CD4-positive, alpha-beta T cell (primary cell): ENCODE measurements at regions not wholly inside any gene's neighbourhood (a gene's known extent, or its start where the extent isn't known, plus 50 kb on each side); places are given as distances from the start of the nearest gene placed in this dataset.

ENCODE experiments used
- ATAC-seq: fragments of 200-7000 bp; cut with Tn5 transposase; one replicate; pipeline ENCODE4 v1.10.0; 2022; ENCODE audit warnings: mild to moderate bottlenecking; ENCODE audit not compliant: poor library complexity
- CTCF ChIA-PET: fragments of 350-600 bp; sonication (Branson Sonifier 250); formaldehyde crosslinking; loops from one replicate; lab custom pipeline; 2021; ENCODE audit warnings: antibody characterized with exemption, inconsistent platforms; lab: Charles Lee
- POLR2A ChIA-PET: fragments of 350-600 bp; sonication (Branson Sonifier 250); formaldehyde crosslinking; loops from one replicate; lab custom pipeline; 2021; ENCODE audit warnings: antibody characterized with exemption, inconsistent platforms; lab: Charles Lee
- DNase-seq, 14 experiments: peaks; one replicate each; pipeline ENCODE4 v3.0.0-alpha.2; 2013 to 2020; ENCODE audit warnings: mixed read lengths in 2 of 14
- H3K27ac ChIP-seq, 2 donors: one replicate each; pipeline versions ENCODE4 v1.5.1 to v1.7.0; 2013; ENCODE audit warnings: low read length in 2 of 2, low read depth in 1 of 2, mild to moderate bottlenecking in 1 of 2
- H3K27me3 ChIP-seq, 2 experiments: 1 replicate in 1 of 2; 2 replicates in 1 of 2; pipeline versions ENCODE4 v1.6.1 to v1.7.0; 2013; ENCODE audit warnings: low read length in 2 of 2, control low read depth in 1 of 2, mild to moderate bottlenecking in 1 of 2, moderate library complexity in 1 of 2; ENCODE audit not compliant: insufficient read depth in 2 of 2, control insufficient read depth in 1 of 2
- H3K36me3 ChIP-seq: one replicate; pipeline ENCODE4 v1.6.1; 2013; ENCODE audit warnings: low read length, control low read depth; ENCODE audit not compliant: insufficient read depth
- H3K4me1 ChIP-seq: one replicate; pipeline ENCODE4 v1.6.1; 2013; ENCODE audit warnings: low read length, control low read depth; ENCODE audit not compliant: insufficient read depth
- H3K4me3 ChIP-seq: one replicate; pipeline ENCODE4 v1.5.1; 2013; ENCODE audit warnings: mild to moderate bottlenecking, low read length, moderate library complexity
- H3K9me3 ChIP-seq, 2 experiments: 1 replicate in 1 of 2; 2 replicates in 1 of 2; pipeline versions ENCODE4 v1.6.1 to v1.7.0; 2013; ENCODE audit warnings: low read length in 2 of 2, mild to moderate bottlenecking in 2 of 2, control low read depth in 1 of 2, moderate library complexity in 1 of 2; ENCODE audit not compliant: control insufficient read depth in 1 of 2, insufficient read depth in 1 of 2
- H3K27ac Mint-ChIP-seq: one replicate; pipeline ENCODE4 v1.8.0; 2020; ENCODE audit warnings: mixed read lengths
- H3K27me3 Mint-ChIP-seq: one replicate; pipeline ENCODE4 v1.8.0; 2021; ENCODE audit warnings: mixed read lengths
- H3K36me3 Mint-ChIP-seq: one replicate; pipeline ENCODE4 v1.8.0; 2021; ENCODE audit warnings: low read depth, mixed read lengths
- H3K4me1 Mint-ChIP-seq: one replicate; pipeline ENCODE4 v1.8.0; 2021; ENCODE audit warnings: low read depth, mixed read lengths
- H3K4me3 Mint-ChIP-seq: one replicate; pipeline ENCODE4 v1.8.0; 2020; ENCODE audit warnings: mild to moderate bottlenecking, mixed read lengths
- H3K9me3 Mint-ChIP-seq: one replicate; pipeline ENCODE4 v1.8.0; 2020; ENCODE audit warnings: mixed read lengths
- intact Hi-C, 2 experiments: fragments of 100-400 bp; cut with DNase I in 1 of 2; cut with micrococcal nuclease in 1 of 2; formaldehyde crosslinking; loops; one replicate each; pipeline versions ENCODE4 v1.15.1 to v1.9.0; 2023 to 2025; cut with DNase I, micrococcal nuclease
- TF ChIP-seq, protein P1 (sequence below): fragments of 200-600 bp; IDR thresholded peaks from one replicate; pipeline ENCODE4 v1.8.0; 2022; ENCODE audit warnings: antibody characterized with exemption, mild to moderate bottlenecking

- no peak for DNase-seq
- Histone ChIP-seq H3K4me3 (no peak overlapping the region), H3K9me3 (peaks cover 0 to 5% of the 10 kb centered on the region in 2 experiments), H3K27me3 (no peaks in the 10 kb centered on the region), H3K36me3 (no peaks in the 10 kb centered on the region), H3K4me1 (no peaks in the 10 kb centered on the region), H3K27ac (no peak overlapping the region)
- CTCF ChIA-PET: no interaction called here
- Mint-ChIP-seq H3K9me3 (no peaks in the 10 kb centered on the region), H3K4me1 (peaks cover 32% of the 10 kb centered on the region), H3K27ac (no peak overlapping the region), H3K36me3 (no peaks in the 10 kb centered on the region), H3K4me3 (no peak overlapping the region), H3K27me3 (no peaks in the 10 kb centered on the region)
- TF ChIP-seq, protein P1, sequence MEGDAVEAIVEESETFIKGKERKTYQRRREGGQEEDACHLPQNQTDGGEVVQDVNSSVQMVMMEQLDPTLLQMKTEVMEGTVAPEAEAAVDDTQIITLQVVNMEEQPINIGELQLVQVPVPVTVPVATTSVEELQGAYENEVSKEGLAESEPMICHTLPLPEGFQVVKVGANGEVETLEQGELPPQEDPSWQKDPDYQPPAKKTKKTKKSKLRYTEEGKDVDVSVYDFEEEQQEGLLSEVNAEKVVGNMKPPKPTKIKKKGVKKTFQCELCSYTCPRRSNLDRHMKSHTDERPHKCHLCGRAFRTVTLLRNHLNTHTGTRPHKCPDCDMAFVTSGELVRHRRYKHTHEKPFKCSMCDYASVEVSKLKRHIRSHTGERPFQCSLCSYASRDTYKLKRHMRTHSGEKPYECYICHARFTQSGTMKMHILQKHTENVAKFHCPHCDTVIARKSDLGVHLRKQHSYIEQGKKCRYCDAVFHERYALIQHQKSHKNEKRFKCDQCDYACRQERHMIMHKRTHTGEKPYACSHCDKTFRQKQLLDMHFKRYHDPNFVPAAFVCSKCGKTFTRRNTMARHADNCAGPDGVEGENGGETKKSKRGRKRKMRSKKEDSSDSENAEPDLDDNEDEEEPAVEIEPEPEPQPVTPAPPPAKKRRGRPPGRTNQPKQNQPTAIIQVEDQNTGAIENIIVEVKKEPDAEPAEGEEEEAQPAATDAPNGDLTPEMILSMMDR: no peak
- intact Hi-C loops: no loop called here
- POLR2A ChIA-PET: no interaction called here
- no peak for ATAC-seq
These were observed 217.8 kb upstream of the B3GALT2 start for GRCh38 chr1:193404236-193404635.

- Histone ChIP-seq H3K9me3 (peaks cover 0 to 2% of the 10 kb centered on the region in 2 experiments), H3K4me1 (no peaks in the 10 kb centered on the region), H3K4me3 (no peak overlapping the region), H3K36me3 (no peaks in the 10 kb centered on the region), H3K27ac (no peak overlapping the region), H3K27me3 (no peaks in the 10 kb centered on the region)
- DNase-seq (no peak), ATAC-seq (no peak)
- intact Hi-C loops: no loop called here
- H3K27ac Mint-ChIP-seq: no peak overlapping the region
- peaks cover 23% of the 10 kb centered on the region for H3K4me1 Mint-ChIP-seq
- H3K9me3 Mint-ChIP-seq: no peaks in the 10 kb centered on the region
- ChIA-PET POLR2A (no interaction called here), CTCF (no interaction called here)
- TF ChIP-seq, protein P1: no peak
- H3K4me3 Mint-ChIP-seq: no peak overlapping the region
- H3K36me3 Mint-ChIP-seq: no peaks in the 10 kb centered on the region
- H3K27me3 Mint-ChIP-seq: no peaks in the 10 kb centered on the region
These were observed 216.6 kb upstream of the B3GALT2 start for GRCh38 chr1:193402977-193403376.

GRCh38 chr1:193402037-193402436, 215.6 kb upstream of the B3GALT2 start:
- H3K9me3 Mint-ChIP-seq: no peaks in the 10 kb centered on the region
- H3K36me3 Mint-ChIP-seq: no peaks in the 10 kb centered on the region
- DNase-seq (no peak), ATAC-seq (no peak)
- H3K4me1 Mint-ChIP-seq: peaks cover 19% of the 10 kb centered on the region
- no peak overlapping the region for H3K27ac Mint-ChIP-seq
- Histone ChIP-seq H3K27me3 (no peaks in the 10 kb centered on the region), H3K4me1 (no peaks in the 10 kb centered on the region), H3K36me3 (no peaks in the 10 kb centered on the region), H3K27ac (no peak overlapping the region), H3K4me3 (no peak overlapping the region), H3K9me3 (no peaks in the 10 kb centered on the region)
- POLR2A ChIA-PET: no interaction called here
- TF ChIP-seq, protein P1: no peak
- H3K27me3 Mint-ChIP-seq: no peaks in the 10 kb centered on the region
- intact Hi-C loops: no loop called here
- H3K4me3 Mint-ChIP-seq: no peak overlapping the region
- CTCF ChIA-PET: no interaction called here
